Right renal pelvis (tissue), 4 donors: ENCODE measurements at regions not wholly inside any gene's neighbourhood (a gene's known extent, or its start where the extent isn't known, plus 50 kb on each side); places are given as distances from the start of the nearest gene placed in this dataset.
"Not testable (repeated sequence)": the region's sequence is repeated elsewhere in the genome, so short reads cannot be mapped to it uniquely, and the experiment has no call there.

Experiments used
- DNase-seq, 4 donors: peaks; one replicate each; pipeline ENCODE4 v3.0.0-alpha.2; 2013; ENCODE audit warnings: low read depth in 4 of 4, low spot score in 3 of 4, missing footprints in 1 of 4

DNA sequence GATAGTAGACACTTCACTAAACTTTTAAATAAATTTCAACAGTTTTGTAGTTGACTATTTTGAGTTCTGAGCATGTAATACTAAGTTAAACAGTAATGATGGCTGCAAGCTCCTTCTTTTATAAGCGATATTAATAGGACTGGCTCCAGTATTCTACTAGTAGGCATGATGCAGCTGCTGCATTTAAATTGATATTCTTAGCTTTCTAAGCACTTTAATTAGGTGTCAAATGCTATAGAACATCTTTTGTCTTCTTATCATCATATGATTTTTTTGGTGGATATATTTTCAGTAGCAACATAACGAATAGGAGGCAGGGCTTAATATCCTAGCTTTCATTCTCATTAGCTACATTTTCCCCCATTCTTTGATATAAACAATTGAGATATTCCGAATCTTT lies 141.1 kb downstream of the FBXO4 start:
- DNase-seq = no peak

DNA sequence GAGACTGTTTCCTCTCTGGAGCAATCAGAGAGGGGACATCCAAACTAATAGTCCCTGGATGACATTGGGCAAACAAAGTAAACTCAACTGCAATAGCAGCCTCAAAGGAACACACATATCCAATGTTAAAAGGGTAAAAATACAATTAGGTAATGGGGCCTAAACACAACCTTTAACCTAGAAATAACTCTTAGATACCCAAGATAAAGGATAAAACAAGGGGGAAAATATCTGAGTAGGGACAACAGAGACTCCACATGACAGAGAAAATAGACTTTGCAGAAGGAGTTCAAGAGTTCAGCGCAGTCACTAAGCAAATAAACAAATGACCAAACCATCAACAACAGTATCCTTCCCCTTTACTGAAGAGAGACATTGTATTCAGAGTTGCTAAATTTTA lies 149.3 kb downstream of the FBXO4 start:
- no peak for DNase-seq

DNA sequence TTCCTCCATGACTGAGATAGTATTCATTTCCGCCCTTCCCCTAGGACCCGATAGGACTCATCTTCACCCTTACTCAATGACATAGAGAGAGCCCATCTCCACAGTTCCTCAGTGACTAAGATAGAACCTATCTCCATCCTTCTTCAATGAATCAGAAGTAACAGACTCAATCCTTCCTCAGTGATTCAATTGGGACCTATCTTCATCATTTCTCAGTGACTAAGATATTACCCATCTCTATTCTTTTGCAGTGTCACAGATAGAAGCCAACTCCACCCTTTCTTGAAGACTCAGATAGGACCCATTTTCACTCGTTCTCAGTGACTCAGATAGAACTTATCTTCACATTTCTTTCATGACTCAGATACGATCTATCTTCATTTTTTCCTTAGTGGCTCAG lies 164.6 kb downstream of the FBXO4 start:
- DNase-seq = no peak

DNA sequence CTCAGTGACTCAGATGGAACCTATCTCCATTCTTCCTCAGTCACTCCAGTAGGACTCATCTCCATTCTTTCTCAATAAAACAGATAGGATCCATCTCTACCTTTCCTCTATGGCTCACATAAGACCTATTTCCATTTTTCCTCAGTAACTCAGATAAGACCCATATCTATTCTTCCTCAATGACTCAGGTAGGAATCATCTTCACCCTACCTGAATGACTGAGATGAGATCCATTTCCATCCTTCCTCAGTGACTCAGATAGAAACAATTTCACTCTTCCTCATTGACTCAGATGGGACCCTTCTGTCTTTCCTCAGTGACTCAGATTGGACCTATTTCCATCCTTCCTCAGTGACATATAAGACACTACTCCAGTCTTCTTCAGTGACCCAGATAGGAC lies 165.1 kb downstream of the FBXO4 start:
- no peak for DNase-seq

DNA sequence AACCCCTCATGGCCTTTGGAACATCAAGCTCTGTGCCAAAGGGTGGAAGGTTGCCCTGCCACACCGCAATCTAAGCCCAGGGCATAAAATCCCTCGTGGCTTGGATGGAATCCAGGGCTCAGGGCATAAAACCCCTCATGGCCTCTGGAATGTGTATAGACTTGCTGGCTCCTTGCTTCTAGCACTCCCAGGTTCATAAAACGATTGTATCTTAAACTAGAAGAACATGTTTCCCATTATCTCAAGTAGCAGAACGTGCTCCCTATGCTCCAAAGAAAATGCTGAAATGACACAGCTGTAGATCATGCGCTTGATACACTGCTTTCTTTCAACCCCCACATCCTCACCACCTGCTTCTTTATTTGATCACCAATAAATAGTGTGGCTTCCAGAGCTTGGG lies 174.8 kb downstream of the FBXO4 start:
- DNase-seq = not testable (repeated sequence)

DNA sequence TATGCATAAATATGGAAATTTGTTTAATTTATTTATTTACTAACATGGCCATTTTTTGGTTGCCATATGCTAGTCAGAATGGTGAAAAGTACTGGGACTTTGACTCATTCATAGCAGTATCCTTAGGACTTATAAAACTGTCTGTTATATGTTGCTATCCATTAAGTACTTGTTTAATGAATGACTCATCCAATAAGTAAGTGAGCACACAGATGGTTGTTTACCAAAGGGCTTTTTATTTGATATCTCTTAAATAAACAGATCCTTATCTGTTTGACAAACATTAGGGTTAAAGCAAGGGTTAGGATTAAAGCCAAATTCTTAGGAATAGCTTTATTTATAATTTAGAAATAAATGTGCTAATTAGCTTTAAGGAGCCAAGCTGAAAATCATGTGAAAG lies 183.4 kb downstream of the FBXO4 start:
- DNase-seq = no peak

DNA sequence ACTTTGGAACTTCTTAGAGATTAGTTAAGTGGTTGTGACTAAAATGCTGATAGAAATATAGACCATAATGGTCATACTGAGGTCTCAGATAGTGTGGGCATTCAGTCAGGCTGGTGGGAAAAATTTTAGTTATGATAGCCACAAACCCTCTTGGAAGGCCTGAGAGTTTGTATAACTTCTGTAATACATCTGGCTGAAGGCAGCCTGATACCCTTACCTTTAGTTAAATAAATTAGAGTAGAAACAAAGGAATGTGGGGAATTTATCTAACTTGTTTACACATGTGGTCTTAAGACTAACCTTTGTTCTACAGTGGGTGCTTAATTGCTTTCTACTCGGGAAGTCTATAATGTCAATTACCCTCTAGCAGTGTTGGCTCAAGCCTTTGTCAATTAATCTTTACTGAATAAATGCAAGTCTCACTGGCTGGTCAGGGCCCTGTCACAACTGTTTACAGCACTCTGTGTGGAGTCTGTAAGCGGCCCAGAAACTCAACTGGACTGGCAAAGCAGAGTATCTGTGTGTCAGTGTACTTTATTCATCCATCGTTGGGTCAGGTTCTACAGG lies 184.0 kb downstream of the FBXO4 start:
- DNase-seq = no peak

DNA sequence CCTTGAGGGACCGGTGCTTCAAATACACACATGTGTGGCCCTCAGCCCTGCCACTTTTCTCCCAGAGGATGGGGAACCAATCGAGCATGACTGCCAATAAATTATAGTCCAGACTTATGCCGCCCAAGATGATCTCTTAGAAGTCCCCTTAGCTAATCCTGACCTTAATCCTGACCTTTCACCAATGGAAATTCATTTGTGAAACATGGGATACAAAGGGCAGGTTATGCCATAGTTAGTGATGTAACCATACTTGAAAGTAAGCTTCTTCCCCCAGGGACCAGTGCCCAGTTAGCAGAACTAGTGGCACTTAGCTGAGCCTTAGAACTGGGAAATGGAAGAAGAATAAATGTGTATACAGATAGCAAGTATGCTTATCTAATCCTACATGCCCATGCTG lies 190.6 kb downstream of the FBXO4 start:
- DNase-seq = not testable (repeated sequence)

DNA sequence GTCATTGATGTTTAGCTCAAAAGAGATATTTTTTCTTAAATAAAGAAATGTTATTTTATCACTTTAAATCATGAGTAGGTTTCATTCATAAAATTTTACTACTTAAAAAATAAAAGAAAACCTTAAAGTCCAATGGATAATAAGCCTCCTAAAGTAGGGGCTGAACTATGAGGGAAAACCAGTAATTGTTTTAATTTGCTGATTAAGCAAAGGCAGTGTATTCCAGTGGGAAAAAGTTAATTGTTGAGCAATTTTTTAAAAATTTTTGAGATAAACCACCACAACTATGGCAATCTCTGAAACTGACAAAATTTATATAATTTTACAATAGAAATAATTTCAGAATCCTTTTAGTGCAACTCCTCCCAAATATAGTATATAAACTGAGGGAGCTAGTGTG lies 195.0 kb downstream of the FBXO4 start:
- no peak for DNase-seq

DNA sequence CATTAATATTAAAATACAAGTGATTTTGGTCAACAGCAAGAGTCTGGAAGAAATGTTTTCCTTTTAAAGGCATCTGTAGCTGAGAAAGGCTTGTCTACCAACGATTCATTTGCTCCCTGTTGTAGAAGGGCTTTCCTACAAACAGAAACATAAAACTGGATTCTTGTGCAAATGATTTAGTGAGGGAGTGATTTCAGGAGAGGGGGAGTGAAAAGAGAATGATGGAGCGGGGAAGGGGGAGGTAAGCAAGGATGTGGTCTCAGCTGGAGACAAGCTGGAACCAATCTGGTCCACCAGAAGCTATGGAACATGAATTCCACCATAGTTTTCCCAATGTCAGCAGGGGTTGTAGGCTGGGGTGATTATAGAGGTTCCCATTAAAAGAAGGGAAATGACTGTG lies 196.3 kb downstream of the FBXO4 start:
- peak in 1 of 4 donors; percentile 41 for DNase-seq

DNA sequence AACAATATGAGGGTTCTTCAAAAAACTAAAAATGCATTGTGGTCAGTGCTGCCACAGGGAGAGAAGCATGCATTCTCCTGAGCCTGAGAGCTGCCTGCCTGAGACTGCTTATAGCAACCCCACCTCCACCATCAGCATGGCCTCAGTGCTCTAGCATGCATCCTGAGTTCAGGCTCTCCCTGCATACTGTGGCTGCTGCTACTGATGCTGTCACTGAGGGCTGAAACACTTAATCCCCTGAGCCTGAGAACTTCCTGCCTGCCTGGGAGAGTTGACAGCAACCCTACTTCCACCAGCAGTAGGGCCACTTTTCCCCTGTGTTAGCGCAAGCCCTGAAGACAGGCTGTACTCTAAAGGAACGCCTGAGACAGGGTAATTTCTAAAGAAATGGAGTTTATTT lies 206.0 kb downstream of the FBXO4 start:
- DNase-seq = no peak

DNA sequence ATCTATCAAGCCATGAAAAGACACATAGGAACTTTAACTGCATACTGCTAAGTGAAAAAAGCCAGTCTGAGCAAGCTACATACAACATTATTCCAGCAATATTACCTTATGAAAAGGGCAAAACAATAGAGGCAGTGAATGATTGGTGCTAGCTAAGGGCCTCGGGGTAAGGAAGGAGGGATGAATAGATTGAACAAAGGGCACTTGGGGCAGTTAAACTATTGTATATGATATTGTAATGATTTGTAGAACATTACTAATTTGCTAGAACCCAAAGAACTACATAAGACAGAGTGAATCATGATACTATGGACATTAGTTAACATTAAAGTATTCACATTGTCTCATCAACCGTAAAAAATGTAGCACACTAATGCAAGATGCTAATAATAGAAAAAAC lies 218.3 kb downstream of the FBXO4 start:
- no peak for DNase-seq

DNA sequence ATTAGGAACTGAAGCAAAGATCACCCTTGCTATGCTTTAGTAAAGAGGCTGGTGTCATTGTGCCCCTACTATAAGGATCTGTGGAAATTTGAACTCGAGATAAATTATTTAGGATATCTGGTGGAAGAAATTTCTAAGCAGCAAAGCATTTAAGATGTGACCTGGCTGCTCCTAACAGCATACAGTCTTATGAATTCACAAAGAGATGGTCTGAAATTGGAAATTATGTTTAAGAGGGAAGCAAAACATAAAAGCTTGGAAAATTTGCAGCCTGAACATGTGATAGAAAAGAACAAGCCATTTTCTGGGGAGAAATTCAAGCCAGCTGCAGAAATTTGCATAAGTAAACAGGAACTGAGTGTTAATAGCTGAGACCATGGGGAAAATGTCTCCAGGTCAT lies 223.7 kb downstream of the FBXO4 start:
- DNase-seq = no peak

DNA sequence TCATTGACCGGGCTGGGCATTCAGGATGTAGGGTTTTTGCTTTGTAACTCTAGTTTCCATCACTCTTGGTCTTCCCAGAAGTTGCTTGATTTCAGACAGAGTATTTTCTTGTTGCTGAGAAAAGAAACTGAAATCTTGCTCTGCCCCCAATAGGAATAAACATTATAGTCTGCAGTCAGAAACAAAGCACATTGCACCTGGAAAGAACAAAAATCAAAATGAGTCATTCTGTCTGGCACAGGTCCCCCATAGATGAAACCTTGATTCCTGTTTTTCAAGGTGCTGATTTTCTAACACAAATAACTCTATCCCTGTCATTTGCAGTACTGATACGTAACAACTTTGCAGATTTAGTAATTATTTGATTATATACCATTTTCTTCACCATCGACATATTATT lies 232.1 kb downstream of the FBXO4 start:
- no peak for DNase-seq

DNA sequence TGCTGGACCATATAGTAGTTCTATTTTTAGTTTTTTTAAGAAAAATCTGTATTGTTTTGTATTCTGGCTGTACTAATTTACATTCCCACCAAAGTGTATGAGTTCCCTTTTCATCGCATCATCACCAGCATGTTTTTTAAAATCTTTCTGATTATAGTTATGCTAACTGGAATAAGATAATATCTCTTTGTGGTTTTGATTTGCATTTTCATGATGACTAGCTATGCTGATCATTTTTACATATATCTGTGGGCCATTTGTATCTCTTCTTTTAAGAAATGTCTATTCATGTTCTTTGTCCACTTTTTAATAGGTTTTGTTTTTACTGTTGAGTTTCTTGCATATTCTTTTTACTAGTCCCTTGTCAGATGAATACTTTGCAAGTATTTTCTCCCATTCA lies 238.0 kb downstream of the FBXO4 start:
- no peak for DNase-seq

DNA sequence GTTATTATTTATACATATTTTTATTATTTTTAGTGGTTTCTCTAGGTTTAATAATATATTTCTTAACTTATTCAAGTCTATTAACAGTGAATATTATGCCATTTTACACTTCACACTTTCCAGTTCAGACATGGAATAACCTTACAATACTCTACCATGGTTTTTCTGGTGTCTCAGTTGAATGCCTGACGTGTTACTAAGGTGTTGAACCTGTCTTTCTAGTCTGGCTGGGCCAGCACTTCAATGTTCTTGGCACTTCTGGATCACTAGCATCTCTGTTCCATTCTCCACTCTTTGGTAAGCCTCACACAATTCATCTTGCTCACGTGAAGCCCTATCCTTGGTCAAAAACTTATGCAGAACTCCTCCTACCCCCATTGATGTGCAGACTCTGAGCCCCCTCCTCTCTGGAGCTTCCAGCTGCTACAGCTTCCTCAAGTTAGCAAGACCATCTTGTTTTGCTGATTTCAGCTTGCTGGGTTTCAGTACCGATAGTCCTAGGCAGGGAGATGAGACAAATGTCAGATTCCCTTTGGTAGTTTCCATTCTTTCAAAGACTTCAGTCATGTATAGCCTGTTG lies 243.1 kb downstream of the FBXO4 start:
- no peak for DNase-seq

DNA sequence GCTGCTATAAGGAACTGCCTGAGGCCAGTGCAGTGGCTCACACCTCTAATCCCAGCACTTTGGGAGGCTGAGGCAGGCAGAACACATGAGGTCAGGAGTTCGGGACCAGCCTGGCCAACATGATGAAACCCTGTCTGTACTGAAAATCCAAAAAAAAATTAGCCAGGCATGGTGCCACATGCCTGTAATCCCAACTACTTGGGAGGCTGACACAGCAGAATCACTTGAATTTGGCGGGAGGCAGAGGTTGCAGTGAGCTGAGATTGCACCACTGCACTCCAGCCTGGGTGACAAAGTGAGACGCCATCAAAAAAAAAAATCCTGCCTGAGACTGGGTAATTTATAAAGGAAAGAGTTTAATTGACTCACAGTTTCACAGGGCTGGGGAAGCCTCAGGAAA lies 247.1 kb upstream of the GHR start:
- DNase-seq = not testable (repeated sequence)

DNA sequence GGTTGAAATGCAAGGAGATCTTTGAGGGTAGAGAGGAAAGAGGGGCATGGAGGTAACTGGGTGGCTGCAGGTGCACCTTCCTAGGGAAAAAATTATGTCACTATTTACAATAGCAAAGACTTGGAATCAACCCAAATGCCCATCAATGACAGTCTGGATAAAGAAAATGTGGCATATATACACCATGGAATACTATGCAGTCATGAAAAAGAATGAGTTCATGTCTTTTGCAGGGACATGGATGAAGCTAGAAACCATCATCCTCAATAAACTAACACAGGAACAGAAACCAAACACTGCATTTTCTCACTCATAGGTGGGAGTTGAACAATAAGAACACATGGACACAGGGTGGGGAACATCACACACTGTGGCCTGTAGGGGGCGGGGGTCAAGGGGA lies 243.4 kb upstream of the GHR start:
- not testable (repeated sequence) for DNase-seq

DNA sequence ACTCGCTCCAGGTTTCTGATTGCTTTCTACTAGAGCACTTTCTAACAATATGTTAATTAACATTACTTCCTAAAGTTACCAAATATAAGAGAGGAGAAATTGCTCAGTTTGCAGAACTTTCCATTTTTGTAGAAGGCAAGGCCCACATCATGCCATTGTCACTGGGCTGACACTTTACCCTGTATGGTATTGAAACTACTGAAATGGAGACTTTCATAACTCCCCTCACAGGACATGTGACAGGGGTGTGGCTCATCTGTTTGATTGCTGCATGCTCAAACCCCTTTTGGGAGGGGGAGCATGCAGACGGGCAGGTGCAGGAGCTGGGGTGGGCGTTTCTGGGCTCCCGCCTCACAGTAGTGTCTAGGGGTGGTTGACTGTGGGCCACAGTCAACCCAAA lies 206.3 kb upstream of the GHR start:
- DNase-seq = no peak

DNA sequence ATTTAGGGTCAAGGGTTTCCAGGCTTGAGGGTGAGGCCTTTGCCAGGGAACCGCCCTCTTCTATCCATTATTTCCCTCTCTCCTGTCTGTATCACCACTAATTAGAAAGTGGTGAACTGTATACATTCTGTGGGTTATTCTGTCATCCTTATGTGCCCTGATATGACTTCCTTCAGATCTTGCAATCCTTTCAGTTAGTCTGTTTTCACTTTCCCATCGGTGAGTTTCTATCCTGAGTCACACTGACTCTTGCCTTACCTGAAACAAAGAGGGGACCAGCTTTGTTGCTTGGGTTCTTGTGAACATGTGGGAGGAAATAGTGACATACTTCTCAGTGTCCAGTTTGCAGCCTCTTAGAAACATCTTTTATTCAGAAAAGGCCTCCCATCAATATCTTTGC lies 205.4 kb upstream of the GHR start:
- DNase-seq = no peak

DNA sequence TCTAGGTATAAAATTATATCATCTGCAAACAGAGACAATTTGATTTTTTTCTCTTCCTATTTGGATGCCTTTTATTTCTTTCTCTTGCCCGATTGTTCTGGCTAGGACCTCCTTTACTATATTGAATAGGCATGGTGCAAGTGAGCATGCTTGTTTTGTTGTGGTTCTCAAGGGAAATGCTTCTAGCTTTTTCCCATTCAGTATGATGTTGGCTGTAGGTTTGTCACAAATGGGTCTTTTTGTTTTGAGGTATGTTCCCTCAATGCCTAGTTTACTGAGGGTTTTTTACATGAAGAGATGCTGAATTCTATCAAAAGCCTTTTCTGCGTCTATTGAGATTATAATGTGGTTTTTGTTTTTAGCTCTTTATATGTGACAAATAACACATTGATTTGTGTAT lies 198.2 kb upstream of the GHR start:
- DNase-seq = no peak

DNA sequence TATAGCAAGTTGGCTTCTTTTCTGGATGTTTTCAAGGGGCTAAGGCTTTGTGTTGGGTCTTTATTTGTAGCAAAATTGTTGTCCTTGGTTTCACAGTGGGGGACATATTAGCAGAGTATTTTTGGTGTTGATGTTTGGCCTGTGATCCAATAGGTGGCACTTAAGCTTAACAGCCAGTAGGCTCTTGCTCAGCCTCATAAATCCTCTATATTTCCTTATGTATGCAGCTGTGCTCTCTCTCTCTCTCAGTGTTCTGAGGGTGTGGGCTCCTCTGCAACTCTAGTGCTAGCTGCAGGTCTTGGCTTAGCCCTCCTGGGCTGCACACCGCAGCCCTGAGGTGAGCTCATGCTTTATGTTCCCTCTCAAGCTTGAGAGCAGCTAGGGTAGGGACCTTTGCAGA lies 195.0 kb upstream of the GHR start:
- no peak for DNase-seq

DNA sequence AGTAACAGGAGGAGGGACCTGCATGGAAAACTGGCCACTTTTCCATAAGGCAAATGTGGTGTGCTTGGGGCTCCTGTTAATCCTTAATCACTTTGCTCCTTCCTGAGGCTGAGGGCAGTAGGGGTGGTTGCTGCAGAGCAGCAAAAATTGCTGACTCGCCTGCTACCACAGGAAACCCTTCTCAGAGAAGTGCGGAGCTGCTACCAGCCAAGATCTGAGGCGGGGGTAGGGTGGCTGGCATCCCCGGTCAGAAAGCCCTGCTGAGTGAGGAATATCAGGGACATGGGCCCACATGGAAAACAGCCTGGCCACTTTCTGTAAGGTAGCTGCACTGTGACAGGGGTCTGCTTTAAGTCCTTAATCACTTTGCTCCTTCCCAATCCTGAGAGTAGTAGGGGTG lies 192.4 kb upstream of the GHR start:
- no peak for DNase-seq
